GM10266 (cell line): ENCODE measurements at regions not wholly inside any gene's neighbourhood (a gene's known extent, or its start where the extent isn't known, plus 50 kb on each side); places are given as distances from the start of the nearest gene placed in this dataset.
"Not testable (repeated sequence)": the region's sequence is repeated elsewhere in the genome, so short reads cannot be mapped to it uniquely, and the experiment has no call there.

ENCODE experiments used
- DNase-seq: peaks from one replicate; pipeline ENCODE4 v3.0.0; 2012; ENCODE audit errors: extremely low spot score
- TF ChIP-seq, protein P1 (sequence below): IDR thresholded peaks from 2 replicates; pipeline ENCODE4 v1.5.1; 2012; ENCODE audit warnings: mild to moderate bottlenecking, low read depth; ENCODE audit not compliant: control insufficient read depth, insufficient read depth; ENCODE audit errors: missing control alignments

- no peak for DNase-seq
- TF ChIP-seq, protein P1, sequence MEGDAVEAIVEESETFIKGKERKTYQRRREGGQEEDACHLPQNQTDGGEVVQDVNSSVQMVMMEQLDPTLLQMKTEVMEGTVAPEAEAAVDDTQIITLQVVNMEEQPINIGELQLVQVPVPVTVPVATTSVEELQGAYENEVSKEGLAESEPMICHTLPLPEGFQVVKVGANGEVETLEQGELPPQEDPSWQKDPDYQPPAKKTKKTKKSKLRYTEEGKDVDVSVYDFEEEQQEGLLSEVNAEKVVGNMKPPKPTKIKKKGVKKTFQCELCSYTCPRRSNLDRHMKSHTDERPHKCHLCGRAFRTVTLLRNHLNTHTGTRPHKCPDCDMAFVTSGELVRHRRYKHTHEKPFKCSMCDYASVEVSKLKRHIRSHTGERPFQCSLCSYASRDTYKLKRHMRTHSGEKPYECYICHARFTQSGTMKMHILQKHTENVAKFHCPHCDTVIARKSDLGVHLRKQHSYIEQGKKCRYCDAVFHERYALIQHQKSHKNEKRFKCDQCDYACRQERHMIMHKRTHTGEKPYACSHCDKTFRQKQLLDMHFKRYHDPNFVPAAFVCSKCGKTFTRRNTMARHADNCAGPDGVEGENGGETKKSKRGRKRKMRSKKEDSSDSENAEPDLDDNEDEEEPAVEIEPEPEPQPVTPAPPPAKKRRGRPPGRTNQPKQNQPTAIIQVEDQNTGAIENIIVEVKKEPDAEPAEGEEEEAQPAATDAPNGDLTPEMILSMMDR = no peak
Measured at GRCh38 chr13:44837250-44837649, 152.0 kb downstream of the NUFIP1 start.

- TF ChIP-seq, protein P1 = no peak
- no peak for DNase-seq
Measured at GRCh38 chr13:44834404-44834803, 154.9 kb downstream of the NUFIP1 start.

- TF ChIP-seq, protein P1 = no peak
- DNase-seq = no peak
Measured at GRCh38 chr13:44833626-44834025, 155.6 kb downstream of the NUFIP1 start.

GRCh38 chr13:44833139-44833538, 156.1 kb downstream of the NUFIP1 start:
- DNase-seq = no peak
- TF ChIP-seq, protein P1 = no peak

DNA sequence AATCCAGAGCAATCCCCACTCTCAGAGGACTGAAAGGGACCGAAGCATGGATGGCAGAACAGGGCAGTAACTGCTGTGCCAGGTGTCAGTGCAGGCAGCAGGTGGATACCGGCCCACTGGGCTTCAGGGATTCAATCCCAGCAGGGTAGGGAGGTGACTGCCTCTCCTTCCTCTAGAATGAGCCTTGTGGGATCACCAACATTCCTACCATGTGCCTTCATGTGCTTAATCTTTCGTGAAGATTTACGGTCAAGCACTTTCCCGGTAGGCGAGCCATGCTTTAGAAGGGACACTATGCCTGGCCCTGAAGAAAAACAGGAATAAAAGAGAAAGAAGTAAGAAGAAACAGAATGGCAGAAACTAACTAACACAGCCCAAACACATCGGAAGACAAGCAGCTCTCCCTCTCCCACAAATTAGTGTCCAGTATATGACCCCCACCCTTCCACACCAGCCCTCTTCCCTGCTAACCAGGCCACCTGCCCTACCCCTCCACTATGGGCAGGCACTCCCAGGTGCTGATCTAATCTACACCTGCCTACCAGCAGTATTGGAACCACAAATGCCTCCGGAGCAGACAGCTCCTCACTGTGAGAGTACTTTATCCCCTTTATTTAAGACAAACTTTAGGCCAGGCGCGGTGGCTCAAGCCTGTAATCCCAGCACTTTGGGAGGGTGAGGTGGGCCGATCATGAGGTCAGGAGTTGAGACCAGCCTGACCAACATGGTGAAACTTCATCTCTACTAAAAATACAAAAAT, 162.5 kb downstream of the NUFIP1 start:
- TF ChIP-seq, protein P1 = no peak
- DNase-seq = no peak

DNA sequence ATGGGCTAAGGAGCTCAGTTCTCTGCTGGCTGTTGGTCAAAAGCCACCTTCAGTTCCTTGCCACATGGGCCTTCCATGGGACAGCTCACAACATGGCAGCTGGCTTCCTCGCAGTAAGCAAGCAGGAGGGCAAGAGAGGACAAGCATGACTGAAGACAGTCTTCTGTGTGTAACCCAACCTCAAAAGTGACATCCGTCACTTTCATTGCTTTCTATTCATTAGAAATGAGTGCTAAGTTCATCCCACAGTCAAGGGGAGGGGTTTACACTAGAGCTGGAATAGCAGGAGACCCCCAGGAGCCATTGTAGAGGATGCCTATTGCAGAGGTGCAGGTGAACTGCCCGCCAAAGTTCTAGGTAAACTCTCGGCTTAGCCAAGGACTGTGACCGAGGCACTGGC, 163.3 kb downstream of the NUFIP1 start:
- TF ChIP-seq, protein P1 = no peak
- DNase-seq = no peak

DNA sequence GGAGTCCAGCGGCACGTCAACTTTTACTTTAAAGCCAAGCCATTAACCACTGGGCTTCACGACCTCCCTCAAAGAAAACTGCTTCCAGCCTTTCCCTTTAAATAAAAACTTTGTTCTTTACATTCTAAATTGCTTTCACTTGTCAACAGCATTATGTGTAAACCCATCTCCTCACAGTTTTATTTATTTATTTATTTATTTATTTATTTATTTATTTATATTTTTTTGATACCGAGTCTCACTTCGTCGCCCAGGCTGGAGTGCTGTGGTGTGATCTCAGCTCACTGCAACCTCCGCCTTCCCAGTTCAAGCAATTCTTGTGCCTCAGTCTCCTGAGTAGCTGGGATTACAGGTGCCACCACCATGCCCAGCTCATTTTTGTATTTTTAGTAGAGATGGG, 165.7 kb downstream of the NUFIP1 start:
- not testable (repeated sequence) for DNase-seq

DNA sequence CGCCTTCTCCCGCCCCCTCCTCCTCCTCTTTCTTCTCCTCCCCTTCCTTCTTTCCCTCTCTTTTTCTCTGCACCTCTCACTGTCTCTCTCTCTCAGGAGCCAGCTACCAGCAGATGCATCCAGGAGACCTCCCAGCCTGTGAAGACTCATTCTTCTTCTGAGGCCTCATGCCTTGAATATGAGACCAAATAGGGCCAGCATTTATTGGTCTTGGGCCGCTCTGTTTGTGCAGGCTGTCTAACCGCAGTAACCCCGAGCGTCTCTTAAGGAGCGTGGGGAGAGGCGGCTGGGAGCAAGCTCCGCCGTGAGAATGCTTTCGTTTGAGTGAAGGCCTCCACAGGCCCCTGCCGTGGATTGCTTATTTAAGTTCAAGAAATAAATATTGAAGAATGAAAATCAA, 167.0 kb downstream of the NUFIP1 start:
- TF ChIP-seq, protein P1 = no peak
- no peak for DNase-seq
